PFSK-1 (cell line): ENCODE measurements at regions not wholly inside any gene's neighbourhood (a gene's known extent, or its start where the extent isn't known, plus 50 kb on each side); places are given as distances from the start of the nearest gene placed in this dataset.

Experiments
- FOXP2 ChIP-seq: optimal IDR thresholded peaks from 2 replicates; pipeline ENCODE3; 2011; ENCODE audit warnings: borderline replicate concordance, control low read depth, inconsistent platforms; ENCODE audit not compliant: insufficient read depth; ENCODE audit errors: extremely low read length, extremely low read depth
- POLR2AphosphoS5 ChIP-seq: IDR thresholded peaks from 2 replicates; pipeline ENCODE4 v1.6.1; 2012; ENCODE audit warnings: low read depth, mild to moderate bottlenecking, control low read depth, low read length, moderate library complexity
- REST ChIP-seq, 2 experiments: IDR thresholded peaks; 2 replicates each; pipeline versions ENCODE4 v1.6.1 to v1.8.0; 2011 to 2012; ENCODE audit warnings: low read depth in 2 of 2, low read length in 2 of 2, control low read depth in 1 of 2, inconsistent platforms in 1 of 2, mild to moderate bottlenecking in 1 of 2, moderate library complexity in 1 of 2; ENCODE audit not compliant: insufficient read depth in 1 of 2
- SIN3A ChIP-seq: IDR thresholded peaks from 2 replicates; pipeline ENCODE4 v1.6.1; 2012; ENCODE audit warnings: mild to moderate bottlenecking, low read length, moderate library complexity, borderline replicate concordance; ENCODE audit not compliant: insufficient read depth
- TAF1 ChIP-seq: IDR thresholded peaks from 2 replicates; pipeline ENCODE4 v1.6.1; 2012; ENCODE audit warnings: low read length, control low read depth, borderline replicate concordance; ENCODE audit not compliant: insufficient read depth

DNA sequence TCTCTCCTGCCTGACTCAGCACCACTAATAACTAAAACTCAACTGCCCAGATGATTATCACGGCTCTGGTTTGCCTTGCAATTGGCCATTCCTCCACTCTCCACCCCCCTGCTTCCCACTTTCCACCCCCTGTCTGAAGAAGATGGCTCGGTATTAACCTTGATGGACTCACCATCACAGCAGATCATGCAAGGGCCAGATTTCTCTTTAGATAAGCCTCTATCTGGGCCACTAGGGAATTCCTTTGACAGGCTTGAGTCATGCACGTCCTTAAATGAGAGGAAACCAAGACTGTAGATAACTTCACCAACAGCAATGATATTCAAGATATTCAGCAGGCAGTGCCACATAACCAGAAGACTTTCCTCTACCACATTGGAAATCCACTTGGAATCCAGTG, 131.1 kb upstream of the NBEA start:
- TF ChIP-seq POLR2AphosphoS5 (no peak), REST (IDR thresholded peaks at IDR 0.05; ENCODE audit: insufficient read depth in 1 of 2, low read depth in 2 of 2, low read length in 2 of 2) (no peak), TAF1 (no peak), FOXP2 (no peak), SIN3A (no peak)
